ENCODE measurements at regions not wholly inside any gene's neighbourhood (a gene's known extent, or its start where the extent isn't known, plus 50 kb on each side); places are given as distances from the start of the nearest gene placed in this dataset.
"Not testable (repeated sequence)": the region's sequence is repeated elsewhere in the genome, so short reads cannot be mapped to it uniquely, and the experiment has no call there.

DNA sequence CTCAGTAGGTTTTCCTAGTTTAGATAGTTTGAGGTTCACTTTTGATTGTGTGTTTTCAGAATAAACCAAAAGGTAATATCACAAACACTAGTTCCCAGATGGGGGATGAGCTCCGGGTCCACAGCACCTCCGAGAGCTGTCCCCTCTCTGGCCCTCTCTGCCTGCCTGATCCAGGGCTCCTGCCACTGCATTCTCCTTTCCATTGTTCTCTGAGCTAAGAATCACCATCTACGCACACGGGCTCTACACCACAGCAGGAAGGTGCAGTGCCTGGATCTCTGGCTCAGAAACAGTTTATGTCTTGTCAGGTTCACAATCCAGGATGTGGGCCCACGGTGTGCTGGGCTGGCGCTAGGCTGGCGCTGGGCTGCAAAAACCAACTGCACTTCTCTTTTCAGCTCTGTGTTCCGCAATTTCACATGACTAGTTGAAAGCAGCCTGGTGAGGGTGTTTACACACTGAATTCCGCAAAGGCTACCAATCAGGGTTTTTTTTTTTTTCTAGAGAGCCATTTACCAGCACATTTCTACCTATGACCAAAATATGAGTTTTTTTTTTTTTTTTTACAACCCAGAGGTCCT, 167.5 kb downstream of the SOD2 start:
- H3K4me1 ChIP-seq, result no peaks in the 10 kb centered on the region
- no peaks in the 10 kb centered on the region for H3K36me3 ChIP-seq
- no peaks in the 10 kb centered on the region for H3K27me3 ChIP-seq
- intact Hi-C loops (cut with DNase I), result no loop called here
- no peak overlapping the region for H3K27ac ChIP-seq
- TF ChIP-seq, protein P1, sequence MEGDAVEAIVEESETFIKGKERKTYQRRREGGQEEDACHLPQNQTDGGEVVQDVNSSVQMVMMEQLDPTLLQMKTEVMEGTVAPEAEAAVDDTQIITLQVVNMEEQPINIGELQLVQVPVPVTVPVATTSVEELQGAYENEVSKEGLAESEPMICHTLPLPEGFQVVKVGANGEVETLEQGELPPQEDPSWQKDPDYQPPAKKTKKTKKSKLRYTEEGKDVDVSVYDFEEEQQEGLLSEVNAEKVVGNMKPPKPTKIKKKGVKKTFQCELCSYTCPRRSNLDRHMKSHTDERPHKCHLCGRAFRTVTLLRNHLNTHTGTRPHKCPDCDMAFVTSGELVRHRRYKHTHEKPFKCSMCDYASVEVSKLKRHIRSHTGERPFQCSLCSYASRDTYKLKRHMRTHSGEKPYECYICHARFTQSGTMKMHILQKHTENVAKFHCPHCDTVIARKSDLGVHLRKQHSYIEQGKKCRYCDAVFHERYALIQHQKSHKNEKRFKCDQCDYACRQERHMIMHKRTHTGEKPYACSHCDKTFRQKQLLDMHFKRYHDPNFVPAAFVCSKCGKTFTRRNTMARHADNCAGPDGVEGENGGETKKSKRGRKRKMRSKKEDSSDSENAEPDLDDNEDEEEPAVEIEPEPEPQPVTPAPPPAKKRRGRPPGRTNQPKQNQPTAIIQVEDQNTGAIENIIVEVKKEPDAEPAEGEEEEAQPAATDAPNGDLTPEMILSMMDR (IDR thresholded peaks at IDR 0.05), result no peak
- no peak overlapping the region for H3K4me3 ChIP-seq
- no peaks in the 10 kb centered on the region for H3K9me3 ChIP-seq
- ATAC-seq, result peak; percentile 72
- DNase-seq, result no peak

DNA sequence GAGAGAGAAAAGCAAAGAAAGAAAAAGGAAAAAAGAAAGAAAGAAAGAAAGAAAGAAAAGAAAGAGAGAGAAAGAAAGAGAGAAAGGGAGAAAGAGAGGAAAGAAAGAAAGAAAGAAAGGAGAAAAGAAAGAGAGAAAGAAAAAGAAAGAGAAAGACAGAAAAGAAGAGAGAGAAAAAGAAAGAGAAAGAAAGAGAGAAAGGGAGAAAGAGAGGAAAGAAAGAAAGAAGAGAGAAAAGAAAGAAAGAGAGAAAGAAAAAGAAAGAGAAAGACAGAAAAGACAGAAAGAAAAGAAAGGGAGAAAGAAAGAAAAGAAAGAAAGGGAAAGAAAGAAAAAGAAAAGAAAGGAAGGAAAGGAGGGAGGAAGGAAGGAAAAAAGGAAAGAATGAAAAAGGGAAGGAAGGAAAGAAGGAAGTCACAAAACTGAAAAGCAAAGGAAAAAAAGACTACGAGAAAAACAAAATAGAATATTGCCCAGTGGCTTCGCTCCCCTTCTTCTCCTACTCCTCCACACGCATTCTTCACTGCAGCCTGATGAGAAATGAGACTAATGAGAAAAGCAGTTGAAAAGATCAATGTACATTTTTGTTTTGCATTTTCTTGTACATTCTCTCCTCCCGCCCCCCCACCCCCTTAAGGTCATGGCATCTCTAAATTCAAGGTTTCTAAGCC, 170.0 kb downstream of the SOD2 start:
- Histone ChIP-seq H3K27ac (no peak overlapping the region), H3K9me3 (no peaks in the 10 kb centered on the region), H3K27me3 (no peaks in the 10 kb centered on the region), H3K4me3 (no peak overlapping the region), H3K4me1 (no peaks in the 10 kb centered on the region), H3K36me3 (no peaks in the 10 kb centered on the region)
- intact Hi-C loops (cut with DNase I), result no loop called here
- no peak for ATAC-seq
- DNase-seq, result no peak
- TF ChIP-seq, protein P1 (IDR thresholded peaks at IDR 0.05), result no peak

DNA sequence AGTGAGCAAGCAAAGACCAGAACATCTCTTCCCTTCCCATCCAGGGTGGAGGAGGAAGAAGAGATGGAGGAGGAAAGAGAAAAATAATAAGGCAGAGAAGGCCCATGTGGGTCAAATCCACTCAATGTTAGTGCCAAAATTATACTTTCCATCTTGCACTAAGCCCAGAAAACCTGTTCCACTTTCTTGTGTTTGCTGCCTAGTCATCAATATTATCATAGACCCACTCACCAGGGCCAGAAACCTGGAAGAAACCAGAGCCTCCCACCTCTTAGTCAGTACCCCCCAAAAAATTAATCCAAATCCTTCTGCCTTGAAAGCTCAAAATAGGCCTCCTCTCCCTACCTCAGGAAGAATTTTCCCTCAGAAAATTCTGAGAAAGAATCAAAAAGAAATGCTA, 171.1 kb downstream of the SOD2 start:
- Histone ChIP-seq H3K27ac (no peak overlapping the region), H3K4me3 (no peak overlapping the region), H3K27me3 (no peaks in the 10 kb centered on the region), H3K9me3 (no peaks in the 10 kb centered on the region), H3K36me3 (no peaks in the 10 kb centered on the region), H3K4me1 (no peaks in the 10 kb centered on the region)
- no peak for ATAC-seq
- TF ChIP-seq, protein P1 (IDR thresholded peaks at IDR 0.05), result no peak
- intact Hi-C loops (cut with DNase I), result no loop called here
- no peak for DNase-seq

DNA sequence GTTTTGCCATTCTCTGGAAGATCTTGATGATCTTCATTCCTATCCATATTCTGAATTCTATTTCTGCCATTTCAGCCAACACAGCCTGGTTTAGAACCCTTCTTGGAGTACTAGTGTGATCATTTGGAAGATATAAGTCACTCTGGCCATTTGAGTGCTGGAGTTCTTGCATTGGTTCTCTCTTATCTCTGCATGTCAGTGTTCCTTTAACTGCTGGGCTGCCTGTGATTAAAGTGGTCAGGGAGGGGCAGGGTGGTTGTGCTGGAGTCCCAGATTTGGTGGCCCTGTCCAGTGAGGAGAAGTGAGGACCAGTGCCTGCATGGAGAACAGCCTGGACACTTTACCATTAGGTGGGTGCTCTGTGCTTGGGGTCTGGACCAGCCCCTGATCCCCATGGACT, 173.0 kb downstream of the SOD2 start:
- Histone ChIP-seq H3K4me1 (no peaks in the 10 kb centered on the region), H3K36me3 (no peaks in the 10 kb centered on the region), H3K9me3 (peaks cover 9% of the 10 kb centered on the region), H3K27me3 (no peaks in the 10 kb centered on the region), H3K27ac (no peak overlapping the region), H3K4me3 (no peak overlapping the region)
- TF ChIP-seq, protein P1 (IDR thresholded peaks at IDR 0.05), result no peak
- no peak for DNase-seq
- intact Hi-C loops (cut with DNase I), result no loop called here
- no peak for ATAC-seq

DNA sequence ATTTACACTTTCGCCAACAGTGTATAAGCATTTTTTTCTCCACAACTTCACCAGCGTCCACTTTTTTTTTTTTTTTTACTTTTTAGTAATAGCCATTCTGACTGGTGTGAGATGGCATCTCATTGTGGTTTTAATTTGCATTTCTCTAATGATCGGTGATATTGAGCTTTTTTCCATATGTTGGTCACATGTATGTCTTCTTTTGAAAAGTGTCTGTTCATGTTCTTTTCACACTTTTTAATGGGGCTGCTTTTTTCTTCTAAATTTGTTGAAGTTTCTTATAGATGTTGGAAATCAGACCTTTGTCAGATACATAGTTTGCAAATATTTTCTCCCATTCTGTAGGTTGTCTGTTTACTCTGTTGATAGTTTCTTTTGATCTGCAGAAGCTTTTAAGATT, 177.2 kb downstream of the SOD2 start:
- H3K27ac ChIP-seq; H3K4me3 ChIP-seq; intact Hi-C loops (cut with DNase I); ATAC-seq; H3K27me3 ChIP-seq; H3K4me1 ChIP-seq; DNase-seq; H3K9me3 ChIP-seq; H3K36me3 ChIP-seq: not testable (repeated sequence)

DNA sequence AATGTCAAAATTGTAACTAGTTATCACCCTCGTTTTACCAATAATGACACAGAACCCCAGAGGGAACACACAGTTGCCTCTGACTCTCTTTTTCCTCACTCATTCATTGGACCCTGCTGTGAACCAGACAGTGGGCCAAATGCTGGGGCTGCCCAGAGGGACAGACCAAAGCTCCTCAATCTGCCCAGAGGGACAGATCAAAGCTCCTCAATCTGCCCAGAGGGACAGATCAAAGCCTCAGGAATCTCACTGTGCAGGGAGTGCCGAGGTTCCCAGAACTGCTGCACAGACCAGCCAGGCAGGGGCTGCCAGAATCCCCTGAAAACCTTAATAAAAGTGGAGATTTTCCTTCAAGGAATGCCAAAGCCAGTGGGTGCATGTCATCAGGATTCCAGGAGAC, 179.1 kb downstream of the SOD2 start:
- Histone ChIP-seq H3K27ac (no peak overlapping the region), H3K9me3 (peaks cover 9% of the 10 kb centered on the region), H3K27me3 (peaks cover 4% of the 10 kb centered on the region), H3K36me3 (no peaks in the 10 kb centered on the region), H3K4me3 (no peak overlapping the region), H3K4me1 (no peaks in the 10 kb centered on the region)
- DNase-seq, result no peak
- intact Hi-C loops (cut with DNase I), result no loop called here
- no peak for ATAC-seq
- TF ChIP-seq, protein P1 (IDR thresholded peaks at IDR 0.05), result no peak

All from upper lobe of right lung (tissue), 1 donor.